ENCODE measurements at regions not wholly inside any gene's neighbourhood (a gene's known extent, or its start where the extent isn't known, plus 50 kb on each side); places are given as distances from the start of the nearest gene placed in this dataset.

DNA sequence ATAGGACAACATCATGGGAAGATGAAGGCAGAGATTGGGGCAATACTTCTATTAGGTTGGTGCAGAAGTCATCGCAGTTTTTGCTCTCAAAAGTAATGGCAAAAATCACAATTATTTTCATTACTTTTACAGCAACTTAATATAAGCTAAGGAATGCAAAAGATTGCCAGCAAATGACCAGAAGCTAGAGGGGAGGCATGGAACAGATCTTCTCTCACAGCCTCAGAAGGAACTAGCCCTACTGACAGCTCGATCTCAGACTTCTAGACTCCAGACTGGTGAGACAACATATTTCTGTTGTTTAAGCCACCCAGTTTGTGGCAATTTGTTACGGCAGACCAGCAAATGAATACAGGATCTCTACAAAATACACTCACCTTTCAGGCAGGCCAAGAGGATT, 348.5 kb upstream of the TBX3 start:
- no peak overlapping the region for H3K27ac ChIP-seq (ENCODE audit: low read depth, low read length, poor library complexity, severe bottlenecking)
- no peaks in the 10 kb centered on the region for H3K9me3 ChIP-seq (ENCODE audit: low read length)
- no peaks in the 10 kb centered on the region for H4K20me1 ChIP-seq (ENCODE audit: insufficient read depth, low read length)
- H3K9me2 ChIP-seq (ENCODE audit: low read depth, low read length) = no peaks in the 10 kb centered on the region
- no peak overlapping the region for H3K4me2 ChIP-seq (ENCODE audit: low read length)
- H3K4me3 ChIP-seq (ENCODE audit: low read depth, low read length, poor library complexity, severe bottlenecking) = no peak overlapping the region
- TF ChIP-seq EZH2 (IDR thresholded peaks at IDR 0.05; ENCODE audit: borderline replicate concordance, low read length) = no peak
- TF ChIP-seq, protein P1, sequence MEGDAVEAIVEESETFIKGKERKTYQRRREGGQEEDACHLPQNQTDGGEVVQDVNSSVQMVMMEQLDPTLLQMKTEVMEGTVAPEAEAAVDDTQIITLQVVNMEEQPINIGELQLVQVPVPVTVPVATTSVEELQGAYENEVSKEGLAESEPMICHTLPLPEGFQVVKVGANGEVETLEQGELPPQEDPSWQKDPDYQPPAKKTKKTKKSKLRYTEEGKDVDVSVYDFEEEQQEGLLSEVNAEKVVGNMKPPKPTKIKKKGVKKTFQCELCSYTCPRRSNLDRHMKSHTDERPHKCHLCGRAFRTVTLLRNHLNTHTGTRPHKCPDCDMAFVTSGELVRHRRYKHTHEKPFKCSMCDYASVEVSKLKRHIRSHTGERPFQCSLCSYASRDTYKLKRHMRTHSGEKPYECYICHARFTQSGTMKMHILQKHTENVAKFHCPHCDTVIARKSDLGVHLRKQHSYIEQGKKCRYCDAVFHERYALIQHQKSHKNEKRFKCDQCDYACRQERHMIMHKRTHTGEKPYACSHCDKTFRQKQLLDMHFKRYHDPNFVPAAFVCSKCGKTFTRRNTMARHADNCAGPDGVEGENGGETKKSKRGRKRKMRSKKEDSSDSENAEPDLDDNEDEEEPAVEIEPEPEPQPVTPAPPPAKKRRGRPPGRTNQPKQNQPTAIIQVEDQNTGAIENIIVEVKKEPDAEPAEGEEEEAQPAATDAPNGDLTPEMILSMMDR (IDR thresholded peaks at IDR 0.05; ENCODE audit: low read length) = no peak
- H3K4me1 ChIP-seq (ENCODE audit: insufficient read depth, low read length, severe bottlenecking) = no peaks in the 10 kb centered on the region
- H3K9ac ChIP-seq (ENCODE audit: low read length) = no peak overlapping the region
- H3K79me2 ChIP-seq (ENCODE audit: insufficient read depth, low read length) = no peaks in the 10 kb centered on the region
- no peaks in the 10 kb centered on the region for H3K36me3 ChIP-seq (ENCODE audit: insufficient read depth, low read length)
- no peak overlapping the region for H2AFZ ChIP-seq (ENCODE audit: low read length)
- no peaks in the 10 kb centered on the region for H3F3A ChIP-seq (ENCODE audit: insufficient read depth, low read length)
- H3K27me3 ChIP-seq (ENCODE audit: insufficient read depth, low read length) = no peaks in the 10 kb centered on the region

DNA sequence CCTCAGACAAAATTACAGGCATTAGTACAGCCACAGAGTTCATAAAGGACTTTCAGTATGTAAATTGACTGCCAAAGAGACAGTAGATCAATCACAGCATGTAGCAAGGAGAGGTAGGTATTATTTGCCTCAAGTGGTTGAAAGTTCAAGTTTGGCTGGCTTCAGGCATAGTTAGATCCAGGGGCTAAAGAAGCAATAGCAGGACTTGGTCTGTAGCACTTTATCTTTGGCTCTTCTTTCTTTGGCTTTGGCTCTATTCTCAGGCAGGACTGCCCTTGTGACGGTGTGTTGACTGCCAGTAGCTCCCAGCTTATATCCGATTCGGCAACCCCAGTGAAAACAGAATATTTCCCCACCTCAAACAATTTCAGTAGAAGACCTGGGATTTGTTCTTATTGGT, 346.0 kb upstream of the TBX3 start:
- no peak for TF ChIP-seq EZH2 (IDR thresholded peaks at IDR 0.05; ENCODE audit: borderline replicate concordance, low read length)
- TF ChIP-seq, protein P1 (IDR thresholded peaks at IDR 0.05; ENCODE audit: low read length) = no peak
- Histone ChIP-seq H3K4me1 (ENCODE audit: insufficient read depth, low read length, severe bottlenecking) (no peaks in the 10 kb centered on the region), H4K20me1 (ENCODE audit: insufficient read depth, low read length) (no peaks in the 10 kb centered on the region), H3K27me3 (ENCODE audit: insufficient read depth, low read length) (no peaks in the 10 kb centered on the region), H3K9me2 (ENCODE audit: low read depth, low read length) (no peaks in the 10 kb centered on the region), H3K9ac (ENCODE audit: low read length) (no peak overlapping the region), H3F3A (ENCODE audit: insufficient read depth, low read length) (no peaks in the 10 kb centered on the region), H3K4me3 (ENCODE audit: low read depth, low read length, poor library complexity, severe bottlenecking) (no peak overlapping the region), H3K27ac (ENCODE audit: low read depth, low read length, poor library complexity, severe bottlenecking) (no peak overlapping the region), H3K36me3 (ENCODE audit: insufficient read depth, low read length) (no peaks in the 10 kb centered on the region), H3K9me3 (ENCODE audit: low read length) (no peaks in the 10 kb centered on the region), H2AFZ (ENCODE audit: low read length) (no peak overlapping the region), H3K79me2 (ENCODE audit: insufficient read depth, low read length) (no peaks in the 10 kb centered on the region), H3K4me2 (ENCODE audit: low read length) (no peak overlapping the region)

GRCh38 chr12:115024531-115024930, 340.6 kb upstream of the TBX3 start:
- no peak overlapping the region for H3K27ac ChIP-seq (ENCODE audit: low read depth, low read length, poor library complexity, severe bottlenecking)
- no peak overlapping the region for H3K9ac ChIP-seq (ENCODE audit: low read length)
- no peak overlapping the region for H2AFZ ChIP-seq (ENCODE audit: low read length)
- no peaks in the 10 kb centered on the region for H3K4me1 ChIP-seq (ENCODE audit: insufficient read depth, low read length, severe bottlenecking)
- no peaks in the 10 kb centered on the region for H3K36me3 ChIP-seq (ENCODE audit: insufficient read depth, low read length)
- H3K79me2 ChIP-seq (ENCODE audit: insufficient read depth, low read length) = no peaks in the 10 kb centered on the region
- no peaks in the 10 kb centered on the region for H3K9me2 ChIP-seq (ENCODE audit: low read depth, low read length)
- no peaks in the 10 kb centered on the region for H4K20me1 ChIP-seq (ENCODE audit: insufficient read depth, low read length)
- H3K27me3 ChIP-seq (ENCODE audit: insufficient read depth, low read length) = no peaks in the 10 kb centered on the region
- no peak for TF ChIP-seq EZH2 (IDR thresholded peaks at IDR 0.05; ENCODE audit: borderline replicate concordance, low read length)
- TF ChIP-seq, protein P1 (IDR thresholded peaks at IDR 0.05; ENCODE audit: low read length) = no peak
- no peak overlapping the region for H3K4me3 ChIP-seq (ENCODE audit: low read depth, low read length, poor library complexity, severe bottlenecking)
- no peak overlapping the region for H3K4me2 ChIP-seq (ENCODE audit: low read length)
- no peaks in the 10 kb centered on the region for H3F3A ChIP-seq (ENCODE audit: insufficient read depth, low read length)
- no peaks in the 10 kb centered on the region for H3K9me3 ChIP-seq (ENCODE audit: low read length)

All from OCI-LY1 (cell line).